NT2/D1 (cell line): ENCODE measurements at regions not wholly inside any gene's neighbourhood (a gene's known extent, or its start where the extent isn't known, plus 50 kb on each side); places are given as distances from the start of the nearest gene placed in this dataset.

Experiments used
- SUZ12 ChIP-seq: IDR thresholded peaks from 2 replicates; pipeline ENCODE4 v1.6.1; 2011; ENCODE audit not compliant: insufficient read length, insufficient read depth; ENCODE audit errors: extremely low read depth
- YY1 ChIP-seq: IDR thresholded peaks from 2 replicates; pipeline ENCODE4 v1.6.1; 2011; ENCODE audit not compliant: insufficient read length, insufficient read depth

DNA sequence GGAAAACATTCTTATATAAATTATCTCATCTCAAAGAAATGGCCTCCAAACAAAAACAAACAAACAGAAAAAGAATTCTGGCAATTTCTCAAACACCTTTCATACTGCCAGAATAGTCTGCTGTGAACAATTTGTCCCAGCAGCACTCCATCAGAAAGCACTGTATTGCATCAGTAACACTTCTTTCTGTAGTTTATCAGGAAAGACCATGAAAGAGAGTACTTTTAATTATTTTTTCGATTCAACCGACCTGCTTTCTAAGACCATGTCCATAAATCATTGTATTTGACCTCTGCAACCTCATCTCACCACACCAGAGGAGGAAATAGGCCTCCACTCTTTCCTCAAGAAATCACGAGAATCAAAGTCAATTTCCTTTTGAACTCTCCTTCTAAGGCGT lies 1579.9 kb downstream of the MRPL39 start:
- TF ChIP-seq YY1 (no peak), SUZ12 (no peak)
